Fibroblast of lung (primary cell): ENCODE measurements at regions not wholly inside any gene's neighbourhood (a gene's known extent, or its start where the extent isn't known, plus 50 kb on each side); places are given as distances from the start of the nearest gene placed in this dataset.

Experiments
- DNase-seq, 2 donors: peaks; one replicate each; pipeline versions ENCODE4 v3.0.0 to v3.0.0-alpha.2; 2010; ENCODE audit warnings: low read depth in 2 of 2
- H2AFZ ChIP-seq: 2 replicates; pipeline ENCODE4 v1.5.1; 2012; ENCODE audit warnings: low read length, control low read depth, inconsistent platforms
- H3K27ac ChIP-seq: 2 replicates; pipeline ENCODE4 v1.5.1; 2011; ENCODE audit warnings: low read length, control low read depth; ENCODE audit not compliant: insufficient read depth
- H3K27me3 ChIP-seq: 2 replicates; pipeline ENCODE4 v1.5.1; 2011; ENCODE audit warnings: mild to moderate bottlenecking, low read length; ENCODE audit not compliant: control insufficient read depth, insufficient read depth
- H3K36me3 ChIP-seq: 2 replicates; pipeline ENCODE4 v1.5.1; 2011; ENCODE audit warnings: low read length; ENCODE audit not compliant: control insufficient read depth, insufficient read depth
- H3K4me1 ChIP-seq: 2 replicates; pipeline ENCODE4 v1.5.1; 2011; ENCODE audit warnings: low read length; ENCODE audit not compliant: control insufficient read depth, insufficient read depth; ENCODE audit errors: extremely low read depth
- H3K4me2 ChIP-seq: 2 replicates; pipeline ENCODE4 v1.5.1; 2011; ENCODE audit warnings: low read length, control low read depth; ENCODE audit not compliant: insufficient read depth; ENCODE audit errors: extremely low read depth
- H3K4me3 ChIP-seq, 4 experiments: fragments of 200-600 bp in 1 of 4; sonication (generic) in 1 of 4; replicated peaks in 1 of 4; 2 replicates each; pipeline ENCODE4 v1.5.1; 2011 to 2016; ENCODE audit warnings: low read length in 4 of 4, low read depth in 3 of 4, mild to moderate bottlenecking in 3 of 4, control low read depth in 2 of 4, inconsistent platforms in 1 of 4, mixed read lengths in 1 of 4; ENCODE audit not compliant: insufficient read depth in 1 of 4; ENCODE audit errors: control extremely low read depth in 1 of 4
- H3K79me2 ChIP-seq: 2 replicates; pipeline ENCODE4 v1.5.1; 2012; ENCODE audit warnings: mild to moderate bottlenecking, low read length, inconsistent platforms; ENCODE audit not compliant: control insufficient read depth, insufficient read depth
- H3K9ac ChIP-seq: 2 replicates; pipeline ENCODE4 v1.5.1; 2011; ENCODE audit warnings: mild to moderate bottlenecking, low read length, control low read depth; ENCODE audit not compliant: insufficient read depth
- H3K9me3 ChIP-seq: 2 replicates; pipeline ENCODE4 v1.5.1; 2012; ENCODE audit warnings: low read depth, low read length; ENCODE audit not compliant: control insufficient read depth, insufficient read depth
- H4K20me1 ChIP-seq: 2 replicates; pipeline ENCODE4 v1.5.1; 2011; ENCODE audit warnings: low read length; ENCODE audit not compliant: control insufficient read depth, insufficient read depth; ENCODE audit errors: extremely low read depth
- CTCF ChIP-seq, 2 donors: IDR thresholded peaks in 1 of 2; conservative IDR thresholded peaks in 1 of 2; 1 replicate in 1 of 2; 2 replicates in 1 of 2; pipeline ENCODE4 v1.5.1; 2011 to 2012; ENCODE audit warnings: low read length in 2 of 2, control low read depth in 1 of 2, inconsistent platforms in 1 of 2, low read depth in 1 of 2, mild to moderate bottlenecking in 1 of 2
- EZH2 ChIP-seq: IDR thresholded peaks from 2 replicates; pipeline ENCODE4 v1.5.1; 2012; ENCODE audit warnings: low read length, control low read depth, mild to moderate bottlenecking; ENCODE audit errors: missing control alignments

GRCh38 chr1:238345837-238346236 is 455.1 kb upstream of the ZP4 start:
- Histone ChIP-seq H3K79me2 (no peaks in the 10 kb centered on the region), H3K9me3 (no peaks in the 10 kb centered on the region), H4K20me1 (no peaks in the 10 kb centered on the region), H3K27me3 (no peaks in the 10 kb centered on the region), H3K9ac (no peak overlapping the region), H3K4me2 (no peak overlapping the region), H3K36me3 (no peaks in the 10 kb centered on the region), H2AFZ (no peak overlapping the region), H3K27ac (no peak overlapping the region), H3K4me1 (no peaks in the 10 kb centered on the region), H3K4me3 (no peak overlapping the region)
- TF ChIP-seq EZH2 (no peak), CTCF (conservative IDR thresholded peaks at IDR 0.05 in 1 of 2, IDR thresholded peaks at IDR 0.05 in 1 of 2; ENCODE audit: low read depth in 1 of 2, low read length in 2 of 2) (no peak)
- DNase-seq = no peak

- no peak for TF ChIP-seq EZH2
- TF ChIP-seq CTCF (conservative IDR thresholded peaks at IDR 0.05 in 1 of 2, IDR thresholded peaks at IDR 0.05 in 1 of 2; ENCODE audit: low read depth in 1 of 2, low read length in 2 of 2) = no peak
- Histone ChIP-seq H3K27me3 (no peaks in the 10 kb centered on the region), H3K27ac (no peak overlapping the region), H3K4me2 (no peak overlapping the region), H3K36me3 (no peaks in the 10 kb centered on the region), H3K4me3 (no peak overlapping the region), H2AFZ (no peak overlapping the region), H3K79me2 (no peaks in the 10 kb centered on the region), H4K20me1 (no peaks in the 10 kb centered on the region), H3K9me3 (no peaks in the 10 kb centered on the region), H3K9ac (no peak overlapping the region), H3K4me1 (no peaks in the 10 kb centered on the region)
- DNase-seq = no peak
These were observed 453.1 kb upstream of the ZP4 start for GRCh38 chr1:238343852-238344251.

- Histone ChIP-seq H4K20me1 (no peaks in the 10 kb centered on the region), H3K36me3 (no peaks in the 10 kb centered on the region), H3K4me3 (no peak overlapping the region), H3K79me2 (no peaks in the 10 kb centered on the region), H3K27me3 (no peaks in the 10 kb centered on the region), H3K27ac (no peak overlapping the region), H3K9ac (no peak overlapping the region), H3K4me2 (no peak overlapping the region), H3K9me3 (no peaks in the 10 kb centered on the region), H2AFZ (no peak overlapping the region), H3K4me1 (no peaks in the 10 kb centered on the region)
- TF ChIP-seq EZH2 (no peak), CTCF (conservative IDR thresholded peaks at IDR 0.05 in 1 of 2, IDR thresholded peaks at IDR 0.05 in 1 of 2; ENCODE audit: low read depth in 1 of 2, low read length in 2 of 2) (no peak)
- DNase-seq = no peak
These were observed 450.7 kb upstream of the ZP4 start for GRCh38 chr1:238341395-238341794.
